Ammon's horn (tissue), 1 donor: ENCODE measurements at regions not wholly inside any gene's neighbourhood (a gene's known extent, or its start where the extent isn't known, plus 50 kb on each side); places are given as distances from the start of the nearest gene placed in this dataset.

ENCODE experiments used
- DNase-seq: peaks from one replicate; pipeline ENCODE4 v3.0.0-alpha.2; 2016; ENCODE audit warnings: low spot score

GRCh38 chr17:54718286-54718685, 182.4 kb upstream of the TOM1L1 start:
- DNase-seq, result no peak

GRCh38 chr17:54727624-54728023, 173.0 kb upstream of the TOM1L1 start:
- DNase-seq, result no peak

- no peak for DNase-seq
These were observed 164.1 kb upstream of the TOM1L1 start for GRCh38 chr17:54736573-54736972.

- DNase-seq, result no peak
These were observed 162.2 kb upstream of the TOM1L1 start for GRCh38 chr17:54738496-54738895.

- DNase-seq, result no peak
These were observed 155.9 kb upstream of the TOM1L1 start for GRCh38 chr17:54744750-54745149.

- DNase-seq, result no peak
These were observed 155.4 kb upstream of the TOM1L1 start for GRCh38 chr17:54745239-54745638.

- no peak for DNase-seq
These were observed 154.8 kb upstream of the TOM1L1 start for GRCh38 chr17:54745862-54746261.

- DNase-seq, result no peak
These were observed 151.5 kb upstream of the TOM1L1 start for GRCh38 chr17:54749157-54749556.

- DNase-seq, result no peak
These were observed 146.1 kb upstream of the TOM1L1 start for GRCh38 chr17:54754560-54754959.

GRCh38 chr17:54760836-54761235, 139.8 kb upstream of the TOM1L1 start:
- DNase-seq, result no peak

- no peak for DNase-seq
These were observed 129.8 kb upstream of the TOM1L1 start for GRCh38 chr17:54770836-54771235.

GRCh38 chr17:54771409-54771915, 129.2 kb upstream of the TOM1L1 start:
- DNase-seq, result no peak

GRCh38 chr17:54780238-54780637, 120.4 kb upstream of the TOM1L1 start:
- no peak for DNase-seq

- no peak for DNase-seq
These were observed 119.3 kb upstream of the TOM1L1 start for GRCh38 chr17:54781389-54781788.

GRCh38 chr17:54784305-54784704, 116.3 kb upstream of the TOM1L1 start:
- DNase-seq, result peak; percentile 18

- DNase-seq, result peak; percentile 13
These were observed 114.9 kb upstream of the TOM1L1 start for GRCh38 chr17:54785643-54786268.

GRCh38 chr17:54789101-54789880, 111.4 kb upstream of the TOM1L1 start:
- DNase-seq, result no peak

GRCh38 chr17:54793271-54793670, 107.4 kb upstream of the TOM1L1 start:
- no peak for DNase-seq

- DNase-seq, result no peak
These were observed 105.6 kb upstream of the TOM1L1 start for GRCh38 chr17:54795046-54795445.

- no peak for DNase-seq
These were observed 93.3 kb upstream of the TOM1L1 start for GRCh38 chr17:54807331-54807730.

GRCh38 chr17:54813896-54814295, 86.8 kb upstream of the TOM1L1 start:
- no peak for DNase-seq

- no peak for DNase-seq
These were observed 86.3 kb upstream of the TOM1L1 start for GRCh38 chr17:54814371-54814770.

GRCh38 chr17:54834086-54834485, 66.6 kb upstream of the TOM1L1 start:
- DNase-seq, result no peak

GRCh38 chr17:54835015-54835414, 65.6 kb upstream of the TOM1L1 start:
- no peak for DNase-seq
